GM21723 (cell line): ENCODE measurements at regions not wholly inside any gene's neighbourhood (a gene's known extent, or its start where the extent isn't known, plus 50 kb on each side); places are given as distances from the start of the nearest gene placed in this dataset.

Source experiments
- ATAC-seq: cut with Tn5 transposase; IDR thresholded peaks from one replicate; pipeline ENCODE4 v1.9.1; 2021; ENCODE audit warnings: mild to moderate bottlenecking, moderate library complexity; ENCODE audit not compliant: unreplicated experiment

DNA sequence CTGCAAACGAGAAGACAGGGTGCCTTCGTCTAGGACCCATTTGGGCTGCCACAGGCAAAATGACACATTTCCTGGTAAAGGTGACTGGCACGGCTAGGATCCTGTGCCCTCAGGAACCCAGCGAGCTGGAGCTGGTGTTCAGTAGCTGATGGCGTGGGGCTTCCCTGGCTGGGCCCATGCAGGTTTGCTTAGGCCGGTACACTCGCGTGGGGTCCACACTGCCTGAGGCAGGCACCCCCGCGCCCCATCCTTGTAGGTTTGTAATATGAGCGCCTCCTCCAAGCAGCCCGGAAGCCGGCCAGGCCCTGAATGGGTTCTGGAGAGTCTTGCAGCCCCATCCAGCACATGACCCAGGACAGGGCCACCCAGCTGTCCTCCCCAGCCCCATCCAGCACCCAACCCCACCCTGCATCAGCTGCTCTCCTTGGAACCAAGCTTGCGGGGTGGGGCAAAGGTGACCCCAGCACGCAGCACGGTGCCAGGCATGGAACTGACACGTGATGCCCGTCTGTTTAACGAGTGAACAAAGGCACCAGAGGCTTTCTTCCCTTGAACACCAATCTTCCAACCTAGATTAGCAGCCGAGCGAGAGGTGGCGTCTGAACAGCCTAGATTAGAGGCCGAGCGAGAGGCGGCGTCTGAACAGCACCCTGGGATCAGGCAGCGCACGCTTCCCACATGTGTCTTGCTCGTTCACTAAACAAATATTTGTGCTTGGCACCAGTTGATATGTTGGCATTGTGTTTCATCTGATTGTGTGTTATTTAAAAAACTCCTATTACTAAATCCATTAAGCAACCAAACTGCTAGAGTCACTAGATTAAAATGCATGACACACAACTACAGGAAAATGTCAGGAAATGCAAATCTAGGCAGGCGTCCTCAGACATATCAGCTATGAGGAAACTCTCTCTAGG lies 112.1 kb downstream of the DLL1 start:
- no peak for ATAC-seq

DNA sequence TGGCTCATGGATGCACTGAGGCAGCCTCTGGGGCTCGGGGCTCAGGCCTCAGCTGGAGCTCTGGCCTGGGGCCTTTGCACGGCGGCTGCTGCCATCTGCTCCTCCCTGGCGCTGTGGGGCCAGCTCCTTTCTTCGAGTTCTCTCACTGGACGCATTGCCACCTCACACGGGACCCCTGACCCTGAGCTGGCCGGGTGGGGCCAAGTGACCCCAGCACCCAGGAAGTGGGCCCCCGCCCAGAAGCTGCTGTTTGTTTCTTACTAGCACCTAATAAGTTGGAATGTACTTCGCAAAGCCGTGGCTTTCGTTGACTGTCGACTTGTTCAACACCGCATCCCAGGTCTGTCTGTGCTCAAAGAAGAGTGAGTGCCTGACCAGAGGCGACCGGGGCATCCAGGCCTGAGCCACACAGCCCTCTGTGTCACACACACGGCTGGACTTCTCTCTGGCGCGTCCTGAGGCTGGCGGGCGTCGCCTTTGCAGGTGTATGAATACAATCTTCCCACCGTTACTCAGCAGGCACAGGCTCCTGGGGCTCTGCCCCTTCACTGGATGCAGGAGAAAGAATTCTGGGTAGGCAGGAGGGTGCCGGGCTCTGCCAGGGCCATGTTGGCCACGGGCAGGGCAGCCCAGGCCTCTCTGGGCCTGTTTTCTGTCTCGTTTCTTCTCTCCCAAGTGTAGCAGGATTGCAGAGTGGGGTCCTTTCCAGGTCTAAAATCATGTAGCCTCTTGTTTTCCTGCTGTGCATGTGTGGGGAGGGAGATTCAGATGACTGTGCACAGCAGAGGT lies 112.9 kb downstream of the DLL1 start:
- ATAC-seq, result no peak

DNA sequence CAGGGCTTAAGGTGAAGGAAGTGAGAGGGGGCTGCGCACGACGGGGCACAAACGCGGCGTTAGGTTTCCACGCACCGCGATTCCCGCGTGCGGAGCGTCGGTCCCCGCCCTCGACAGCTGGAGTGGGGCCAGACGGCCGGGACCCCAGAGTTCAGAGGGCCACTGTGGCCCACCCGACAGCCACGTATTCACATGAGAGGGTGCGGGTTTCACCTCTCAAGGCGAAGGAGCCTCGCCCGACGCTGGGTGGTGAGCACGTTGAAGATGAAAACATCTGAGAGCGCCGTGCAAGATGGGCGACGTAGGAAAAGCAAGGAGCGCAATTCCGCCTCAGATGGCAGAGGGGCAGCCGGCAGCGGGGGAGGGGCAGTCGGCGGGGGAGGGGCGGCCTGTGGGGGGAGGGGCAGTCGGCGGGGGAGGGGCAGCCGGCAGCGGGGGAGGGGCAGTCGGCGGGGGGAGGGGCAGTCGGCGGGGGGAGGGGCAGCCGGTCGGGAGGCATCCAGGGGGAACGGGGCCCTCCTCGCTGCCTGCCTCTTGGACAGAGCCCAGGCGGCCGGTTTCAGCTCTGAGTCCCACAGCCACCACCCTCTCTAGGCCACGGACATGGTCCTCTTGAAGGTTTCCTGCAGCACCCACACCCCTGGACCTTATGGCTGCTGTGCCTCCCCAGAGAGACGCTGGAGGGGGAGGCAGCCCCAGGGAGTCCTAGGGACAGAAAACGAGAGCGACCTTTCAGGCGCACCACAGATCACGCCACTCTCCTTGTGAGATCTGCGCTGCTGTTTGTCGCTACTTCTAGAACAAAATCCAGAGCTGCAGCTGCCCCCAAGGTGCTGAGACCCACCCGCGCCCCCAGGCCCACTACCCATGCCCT lies 113.7 kb downstream of the DLL1 start:
- no peak for ATAC-seq

DNA sequence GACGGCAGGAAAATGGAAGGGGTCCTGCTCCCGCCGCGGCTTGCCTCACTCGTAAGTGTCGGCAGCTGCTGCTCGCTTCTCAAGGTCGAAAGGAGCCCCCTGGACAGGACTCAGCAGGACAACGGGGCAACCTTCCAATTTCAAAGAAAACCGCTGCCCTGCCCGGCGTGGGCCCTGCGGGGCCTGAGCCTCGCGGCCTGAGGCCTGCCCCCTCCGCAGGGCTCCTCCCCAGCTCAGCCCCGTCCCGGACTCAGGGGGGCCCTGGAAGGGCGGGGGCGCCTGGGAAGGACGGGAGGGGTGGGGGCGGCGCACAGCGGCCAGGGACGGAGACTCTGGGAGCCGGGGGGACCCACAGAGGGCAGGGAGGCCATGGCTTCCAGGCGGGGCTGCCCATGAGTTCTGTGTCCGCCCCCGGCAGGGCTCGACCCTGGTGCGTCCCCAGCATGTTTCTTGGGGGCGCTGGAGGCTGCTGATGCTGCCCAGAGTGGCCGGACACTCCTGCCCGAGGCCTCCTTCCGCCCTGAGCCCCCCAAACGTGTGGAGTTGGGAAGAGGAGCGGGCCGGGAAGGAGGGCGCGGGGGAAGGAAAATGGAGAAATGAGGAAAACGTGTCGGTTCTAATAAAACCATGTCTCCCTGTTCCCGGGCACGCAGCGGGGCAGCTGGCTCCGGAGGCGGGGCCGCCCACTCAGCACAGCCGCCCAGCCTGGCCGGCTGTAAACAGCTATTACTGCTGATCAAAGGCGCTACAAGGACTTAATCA lies 114.6 kb downstream of the DLL1 start:
- ATAC-seq, result no peak

DNA sequence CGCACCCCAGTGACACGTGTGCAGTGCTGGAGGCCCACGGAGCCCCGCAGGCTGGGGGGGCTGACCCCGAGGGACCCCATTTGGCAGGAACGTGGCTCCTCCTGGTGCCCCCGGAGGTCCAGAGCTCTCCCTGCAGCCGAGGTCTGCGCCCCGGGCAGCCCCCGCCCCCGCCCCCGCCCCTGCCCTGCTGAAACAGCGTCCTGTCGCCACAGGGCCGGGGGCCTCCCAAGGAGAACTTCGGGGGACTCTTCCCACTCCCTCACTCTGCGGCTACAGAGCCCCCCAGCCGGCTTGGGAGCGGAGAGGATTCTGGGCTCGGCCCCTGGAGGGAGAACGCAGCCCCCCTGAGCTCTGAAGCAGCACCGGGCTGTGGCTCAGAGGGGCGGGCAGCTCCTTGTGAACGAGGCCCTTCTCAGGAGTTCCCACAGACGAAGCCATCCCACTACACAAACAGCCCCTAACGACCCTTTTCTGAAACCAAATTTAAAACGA lies 115.2 kb downstream of the DLL1 start:
- no peak for ATAC-seq

DNA sequence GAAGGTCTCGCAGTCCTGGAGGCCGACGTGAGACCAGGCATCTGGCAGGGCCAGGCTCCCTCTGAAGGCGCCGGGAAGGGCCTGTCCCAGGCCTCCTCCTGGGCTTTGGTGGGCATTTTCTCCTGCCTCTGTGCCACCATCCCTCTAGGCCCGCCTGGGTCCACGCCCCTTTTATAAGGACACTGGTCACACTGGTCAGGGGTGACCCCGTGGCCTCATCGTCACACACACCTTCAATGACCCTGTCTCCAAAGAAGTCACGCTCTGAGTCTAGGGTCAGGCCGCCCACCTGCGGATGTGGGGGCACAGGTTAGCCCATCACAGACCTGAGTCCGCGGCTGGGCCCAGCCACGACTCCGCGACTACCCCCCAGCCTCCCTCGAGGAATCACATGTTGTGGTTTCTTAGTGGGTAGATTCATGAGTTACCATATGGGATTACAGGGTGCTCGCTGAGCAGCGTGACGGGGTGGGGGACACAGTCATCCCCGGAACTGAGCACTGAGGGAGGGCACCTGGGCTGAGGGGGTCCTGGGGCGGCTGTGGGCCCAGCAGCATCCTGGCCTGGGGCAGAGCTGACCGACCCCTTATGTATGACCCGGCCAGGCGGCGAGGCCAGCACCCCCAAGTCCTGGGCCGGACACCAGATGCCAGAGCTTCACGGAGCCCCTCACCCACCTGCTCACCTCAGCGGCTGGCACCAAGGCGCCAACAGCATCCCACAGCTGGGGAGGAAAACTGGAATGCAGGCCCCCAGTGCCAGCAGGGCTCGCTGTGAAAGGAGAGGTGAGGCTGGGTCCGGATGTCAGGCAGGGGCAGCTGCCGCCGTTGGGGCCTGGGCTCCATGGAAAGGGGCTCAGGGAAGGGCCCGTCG lies 115.9 kb downstream of the DLL1 start:
- no peak for ATAC-seq

DNA sequence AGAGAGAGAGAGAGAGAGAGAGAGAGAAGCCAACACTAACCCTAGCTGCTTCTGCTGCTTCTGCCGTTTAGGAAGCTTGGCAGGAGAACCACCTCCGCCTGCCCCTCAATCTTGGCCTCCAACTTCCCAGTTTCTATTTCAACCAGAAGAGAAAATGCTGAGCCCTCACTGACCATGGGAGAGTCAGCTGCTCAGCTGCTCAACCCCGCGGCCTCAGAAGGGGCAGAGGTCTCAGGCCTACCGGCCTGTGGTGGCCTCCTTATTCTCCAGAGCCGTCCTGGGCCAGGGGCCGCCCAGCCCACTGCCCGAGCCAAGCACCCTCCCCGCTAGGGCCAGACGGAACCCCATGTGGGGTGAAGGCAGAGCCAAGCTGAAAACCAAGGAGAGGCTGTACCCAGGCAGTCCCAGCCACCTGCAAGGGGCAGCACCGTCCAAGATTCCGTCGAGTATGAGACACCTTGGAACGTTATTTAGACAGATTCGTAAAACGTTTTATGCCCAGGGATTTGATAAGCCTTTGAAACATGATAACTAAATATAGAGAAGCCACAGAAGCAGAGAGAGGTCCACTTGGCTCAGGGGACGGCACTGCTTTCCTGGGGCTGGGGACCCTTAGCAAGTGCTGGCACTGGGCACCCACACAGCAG lies 116.6 kb downstream of the DLL1 start:
- ATAC-seq, result no peak

DNA sequence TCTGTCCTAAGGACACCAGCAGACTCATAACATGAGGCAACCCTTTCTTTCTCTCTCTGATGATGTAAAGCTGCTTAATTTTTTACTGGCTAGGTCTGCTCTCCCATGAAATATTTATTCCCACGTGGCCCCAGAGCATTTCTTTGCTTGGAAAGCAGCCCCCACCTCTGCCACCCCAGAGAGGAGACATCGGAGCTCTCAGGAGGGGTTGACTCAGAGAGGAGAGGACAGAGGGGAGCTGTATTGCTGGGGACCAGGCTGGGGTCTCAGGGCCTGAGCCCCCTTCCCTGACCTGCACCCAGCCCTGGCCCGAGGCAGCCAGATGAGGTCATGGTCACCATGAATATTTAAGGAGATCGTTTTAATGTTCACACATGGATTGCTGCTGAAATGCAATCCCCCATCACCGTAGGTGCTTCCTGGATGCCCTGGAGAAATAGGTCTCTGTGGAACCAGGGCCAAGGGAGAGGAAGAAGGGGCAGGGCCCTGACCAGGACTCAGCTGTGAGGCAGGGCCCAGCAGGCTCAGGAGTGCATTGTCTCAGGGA lies 117.5 kb downstream of the DLL1 start:
- no peak for ATAC-seq

DNA sequence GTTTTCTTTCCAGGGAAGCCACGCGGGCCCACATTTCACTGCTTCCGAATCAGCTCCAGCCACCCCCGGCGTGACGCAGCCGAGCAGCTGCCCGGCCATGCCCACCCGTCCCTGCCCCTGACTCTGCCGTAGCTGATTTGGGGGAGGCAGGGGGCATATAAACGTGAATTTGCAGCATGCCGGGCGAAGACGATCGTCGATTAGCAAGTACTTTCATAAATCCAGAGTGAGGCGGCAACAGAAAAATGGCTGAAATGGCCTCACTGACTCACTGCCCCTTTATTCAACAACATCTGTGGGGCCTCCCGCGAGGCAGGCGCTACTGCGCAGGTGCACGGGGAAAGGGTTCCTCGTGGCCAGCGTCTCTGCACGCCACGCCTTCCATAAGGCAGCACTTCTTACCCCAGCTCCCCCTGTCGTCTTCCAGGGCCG lies 118.0 kb downstream of the DLL1 start:
- no peak for ATAC-seq

DNA sequence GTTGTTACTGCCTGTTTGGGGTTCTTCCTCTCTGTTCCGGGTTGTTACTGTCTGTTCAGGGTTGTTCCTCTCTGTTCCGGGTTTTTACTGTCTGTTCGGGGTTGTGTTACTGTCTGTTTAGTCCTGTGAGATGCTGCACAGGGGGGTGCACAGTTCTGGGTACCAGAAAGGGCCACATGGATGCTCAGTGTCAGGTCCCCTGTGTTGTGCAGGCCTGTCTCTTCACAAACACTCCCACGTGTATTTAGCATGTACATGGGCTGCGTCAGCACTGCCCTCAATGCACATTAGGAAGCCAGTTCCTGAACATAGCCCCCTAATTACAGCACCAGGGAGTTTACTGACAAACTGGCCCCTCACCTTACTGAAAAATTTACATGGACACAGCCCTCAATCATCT lies 118.5 kb downstream of the DLL1 start:
- ATAC-seq, result no peak

DNA sequence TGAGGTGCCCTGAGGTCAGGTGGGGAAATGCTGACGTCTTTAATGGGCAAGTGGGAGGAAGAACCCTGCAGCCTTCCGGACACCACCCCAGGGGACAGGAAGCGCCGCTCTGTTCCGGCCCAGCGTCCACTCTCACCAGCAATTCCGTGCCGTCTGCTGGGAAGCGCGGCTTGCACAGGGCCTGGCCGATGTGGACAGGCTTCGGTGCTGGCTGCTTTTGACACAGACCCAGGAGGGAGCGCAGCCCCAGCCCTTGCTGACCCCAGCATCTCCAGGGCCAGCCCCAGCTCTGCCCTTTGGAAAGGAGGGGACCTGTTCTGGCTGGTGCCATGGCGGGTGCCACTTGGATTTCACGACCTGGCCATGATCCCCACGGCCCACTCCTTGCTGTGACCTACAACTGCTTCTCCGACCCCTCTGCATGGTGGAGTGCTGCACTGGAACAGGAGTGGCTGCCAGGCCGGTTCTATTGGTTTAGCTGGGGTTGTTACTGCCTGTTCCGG lies 123.2 kb downstream of the DLL1 start:
- no peak for ATAC-seq

DNA sequence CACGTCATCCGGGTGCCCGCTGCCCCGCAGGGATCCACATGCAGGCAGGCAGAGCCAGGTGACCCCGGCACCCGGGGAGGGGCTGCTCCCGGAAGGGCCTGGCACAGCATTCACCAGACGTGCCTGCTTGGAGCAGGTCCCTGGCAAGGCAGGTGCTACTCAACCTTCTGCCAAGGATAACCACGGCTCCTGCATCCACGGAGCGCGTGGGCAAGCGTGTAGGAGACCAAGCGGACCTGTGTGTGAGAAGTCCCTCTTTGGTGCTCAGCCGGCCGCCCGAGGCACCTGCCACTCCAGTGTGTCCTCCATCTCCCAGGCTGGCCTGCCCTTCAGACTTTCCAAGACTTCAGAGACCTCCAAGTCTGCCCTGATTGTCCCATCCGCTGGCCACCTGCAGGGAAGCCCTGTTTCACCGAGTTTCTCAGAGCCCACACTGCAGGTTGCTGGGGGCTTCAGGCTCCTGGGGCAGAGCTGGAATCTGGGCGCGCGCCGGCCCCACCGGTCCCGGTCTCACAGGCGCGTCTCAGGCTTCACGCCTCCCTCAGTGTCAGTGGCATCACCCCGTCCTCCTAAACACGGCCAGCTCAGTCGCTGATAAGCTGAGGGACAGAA lies 124.3 kb downstream of the DLL1 start:
- no peak for ATAC-seq

DNA sequence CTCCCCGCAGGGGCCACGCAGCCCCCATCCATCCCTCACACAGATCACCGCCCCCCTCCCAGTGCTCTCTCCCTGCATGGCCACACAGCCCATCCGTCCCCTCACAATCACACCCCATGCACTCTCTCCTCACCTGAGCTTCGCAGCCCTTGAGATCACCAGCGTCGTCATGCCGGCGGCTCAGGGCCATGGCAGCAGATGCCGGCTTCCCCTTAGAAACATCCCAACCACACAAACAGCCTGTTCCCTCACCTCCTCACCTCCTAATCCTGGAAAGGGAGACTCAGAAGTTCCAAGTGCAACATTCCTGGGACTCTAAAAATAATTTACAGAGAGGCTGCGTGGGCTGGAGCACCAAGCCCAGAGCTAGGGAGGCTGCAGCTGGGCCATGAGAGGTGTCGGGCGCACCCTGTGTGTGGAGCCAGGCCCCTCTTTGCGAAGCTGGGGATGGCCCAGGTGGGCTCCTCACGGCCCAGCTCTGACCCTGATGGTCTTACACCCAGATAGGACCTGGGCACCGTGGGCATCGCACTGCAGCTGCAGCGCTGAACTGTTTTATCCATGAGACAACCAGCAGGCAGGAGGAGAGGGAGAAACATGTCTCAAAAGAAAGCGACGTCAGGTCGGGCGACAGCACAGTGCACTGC lies 125.3 kb downstream of the DLL1 start:
- no peak for ATAC-seq

DNA sequence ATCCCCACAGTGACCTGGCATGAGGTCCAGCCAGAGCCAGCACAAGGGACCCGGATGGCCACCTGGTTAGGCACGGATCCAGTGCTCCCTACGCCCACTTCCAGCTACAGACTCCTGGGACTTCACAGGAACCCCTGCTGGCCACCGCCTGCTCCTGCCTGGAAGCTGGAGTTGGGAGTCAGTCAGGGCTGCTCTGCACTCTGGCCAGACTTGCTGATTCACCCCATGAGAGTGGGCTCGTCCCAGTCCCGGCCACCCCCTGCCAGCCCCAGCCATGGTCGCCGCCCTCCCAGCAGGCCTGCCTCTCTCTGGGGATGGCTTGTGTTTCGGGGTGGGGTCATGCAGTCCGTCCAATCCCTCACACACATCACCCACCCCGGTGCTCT lies 125.8 kb downstream of the DLL1 start:
- ATAC-seq, result no peak

DNA sequence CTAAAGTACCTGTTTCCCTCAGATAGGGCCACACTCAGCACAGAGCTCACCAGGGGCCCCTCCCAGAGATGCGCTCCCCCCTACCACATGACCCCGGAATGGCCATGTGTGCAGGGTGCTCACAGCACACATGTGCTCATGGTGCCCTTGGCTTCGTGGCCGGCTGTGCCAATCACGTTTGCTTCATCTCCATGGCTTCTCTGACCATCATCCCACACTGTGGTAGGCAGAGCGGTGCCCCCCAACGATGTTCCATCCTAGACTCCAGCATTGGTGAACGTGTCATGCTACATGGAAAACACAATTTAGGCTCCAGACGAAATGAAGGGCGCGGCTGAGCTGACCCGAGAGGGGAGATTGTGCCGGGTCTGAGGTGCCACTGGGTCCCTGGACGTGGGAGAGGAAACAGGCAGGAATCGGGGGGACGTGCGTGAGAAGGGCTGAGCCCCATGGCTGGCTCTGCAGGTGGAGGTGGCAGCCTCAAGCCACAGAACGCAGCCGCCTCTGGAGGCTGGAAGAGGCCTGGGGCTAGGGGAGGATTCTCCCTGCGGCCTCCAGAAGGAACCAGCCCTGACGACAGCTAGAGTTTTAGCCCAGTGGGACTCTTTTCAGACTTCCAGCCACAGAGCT lies 126.5 kb downstream of the DLL1 start:
- ATAC-seq, result no peak

DNA sequence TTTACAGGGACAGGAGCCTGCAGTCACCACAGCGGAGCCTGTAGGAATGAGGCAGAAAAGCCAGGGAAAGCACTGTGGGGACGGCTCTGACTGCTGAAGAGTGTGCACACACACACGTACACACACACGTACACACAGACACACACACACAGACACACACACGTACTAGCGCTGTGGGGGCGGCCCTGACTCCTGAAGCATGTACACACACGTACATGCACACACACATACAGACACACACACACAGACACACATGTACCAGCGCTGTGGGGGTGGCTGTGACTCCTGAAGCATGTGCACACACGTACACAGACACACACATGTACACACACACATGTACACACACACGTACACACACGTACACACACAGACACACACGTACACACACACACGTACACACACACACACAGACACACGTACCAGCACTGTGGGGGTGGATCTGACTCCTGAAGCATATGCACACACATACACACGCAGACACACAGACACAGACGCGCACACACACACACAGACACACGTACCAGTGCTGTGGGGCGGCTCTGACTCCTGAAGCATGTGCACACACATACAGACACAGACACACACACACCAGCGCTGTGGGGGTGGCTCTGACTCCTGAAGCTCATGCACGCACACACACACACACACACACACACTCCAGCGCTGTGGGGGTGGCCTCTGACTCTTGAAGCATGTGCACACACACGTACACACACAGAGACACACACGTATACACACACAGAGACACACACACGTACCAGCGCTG lies 127.3 kb downstream of the DLL1 start:
- no peak for ATAC-seq
